Neuron (in vitro differentiated cells): ENCODE measurements at regions not wholly inside any gene's neighbourhood (a gene's known extent, or its start where the extent isn't known, plus 50 kb on each side); places are given as distances from the start of the nearest gene placed in this dataset.

Experiments used
- H2AFZ ChIP-seq: one replicate; pipeline ENCODE4 v1.6.1; 2013; ENCODE audit warnings: low read depth, mild to moderate bottlenecking, inconsistent platforms, low read length, moderate library complexity
- H3K27me3 ChIP-seq: one replicate; pipeline ENCODE4 v1.6.1; 2013; ENCODE audit warnings: low read length; ENCODE audit not compliant: insufficient read depth
- H3K36me3 ChIP-seq: one replicate; pipeline ENCODE4 v1.6.1; 2013; ENCODE audit warnings: low read length; ENCODE audit not compliant: insufficient read depth
- H3K4me1 ChIP-seq: one replicate; pipeline ENCODE4 v1.6.1; 2013; ENCODE audit warnings: low read length; ENCODE audit not compliant: insufficient read depth
- H3K4me3 ChIP-seq: 2 replicates; pipeline ENCODE4 v1.5.1; 2013; ENCODE audit warnings: mild to moderate bottlenecking, low read length, moderate library complexity
- H3K9me3 ChIP-seq: one replicate; pipeline ENCODE4 v1.6.1; 2013; ENCODE audit warnings: low read length

DNA sequence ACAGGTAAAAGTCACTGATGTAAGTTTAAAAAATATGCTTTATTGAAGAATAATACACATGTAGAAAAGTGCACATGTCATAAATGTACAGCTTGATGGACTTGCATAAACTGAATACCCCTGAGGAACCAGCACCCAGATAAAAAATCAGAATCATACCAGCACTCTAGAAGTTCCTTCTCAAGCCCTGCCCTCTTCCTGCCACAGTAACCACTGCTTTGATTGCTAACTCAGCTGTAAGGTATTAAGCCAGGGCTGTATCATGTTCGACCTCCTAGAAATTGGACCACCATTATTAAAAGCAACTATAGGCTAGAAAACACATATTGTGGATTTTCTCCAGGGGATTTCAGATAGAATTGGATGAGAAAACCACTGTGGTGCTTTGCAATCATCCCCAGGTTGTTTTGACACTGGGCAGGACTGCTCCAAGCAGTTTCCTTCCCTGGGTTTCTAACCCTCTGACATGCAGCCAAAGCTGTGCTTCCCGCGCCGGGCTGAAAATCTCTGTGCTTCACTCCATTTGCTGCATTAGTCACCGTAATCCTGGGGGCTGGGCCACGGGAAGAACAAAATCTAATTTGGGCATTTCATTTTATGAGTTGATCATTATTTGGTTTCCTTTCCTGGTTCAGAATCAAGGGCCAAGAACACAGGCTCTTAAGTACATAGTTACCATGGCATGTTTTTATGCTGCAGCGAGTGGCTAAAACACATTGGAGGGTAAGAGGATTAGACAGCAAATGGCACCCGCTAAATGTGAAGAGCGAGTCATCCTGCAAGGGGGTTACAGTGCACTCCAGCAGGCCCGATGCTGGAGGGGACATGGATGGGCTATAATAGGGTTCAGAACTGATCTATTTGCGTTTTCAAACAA, 139.4 kb upstream of the IL12B start:
- Histone ChIP-seq H3K4me1 (no peaks in the 10 kb centered on the region), H3K27me3 (no peaks in the 10 kb centered on the region), H3K4me3 (no peak overlapping the region), H3K9me3 (no peaks in the 10 kb centered on the region), H2AFZ (no peak overlapping the region), H3K36me3 (no peaks in the 10 kb centered on the region)

- no peak overlapping the region for H3K4me3 ChIP-seq
- no peaks in the 10 kb centered on the region for H3K9me3 ChIP-seq
- no peaks in the 10 kb centered on the region for H3K4me1 ChIP-seq
- no peak overlapping the region for H2AFZ ChIP-seq
- H3K27me3 ChIP-seq = no peaks in the 10 kb centered on the region
- no peaks in the 10 kb centered on the region for H3K36me3 ChIP-seq
Measured at GRCh38 chr5:159471904-159472303, 141.6 kb upstream of the IL12B start.

- H3K27me3 ChIP-seq = no peaks in the 10 kb centered on the region
- no peaks in the 10 kb centered on the region for H3K36me3 ChIP-seq
- no peak overlapping the region for H3K4me3 ChIP-seq
- H2AFZ ChIP-seq = no peak overlapping the region
- no peaks in the 10 kb centered on the region for H3K9me3 ChIP-seq
- H3K4me1 ChIP-seq = no peaks in the 10 kb centered on the region
Measured at GRCh38 chr5:159475026-159475425, 144.7 kb upstream of the IL12B start.

- H3K4me1 ChIP-seq = no peaks in the 10 kb centered on the region
- H3K9me3 ChIP-seq = no peaks in the 10 kb centered on the region
- H3K27me3 ChIP-seq = no peaks in the 10 kb centered on the region
- no peak overlapping the region for H2AFZ ChIP-seq
- no peak overlapping the region for H3K4me3 ChIP-seq
- no peaks in the 10 kb centered on the region for H3K36me3 ChIP-seq
Measured at GRCh38 chr5:159478950-159479349, 148.7 kb upstream of the IL12B start.

DNA sequence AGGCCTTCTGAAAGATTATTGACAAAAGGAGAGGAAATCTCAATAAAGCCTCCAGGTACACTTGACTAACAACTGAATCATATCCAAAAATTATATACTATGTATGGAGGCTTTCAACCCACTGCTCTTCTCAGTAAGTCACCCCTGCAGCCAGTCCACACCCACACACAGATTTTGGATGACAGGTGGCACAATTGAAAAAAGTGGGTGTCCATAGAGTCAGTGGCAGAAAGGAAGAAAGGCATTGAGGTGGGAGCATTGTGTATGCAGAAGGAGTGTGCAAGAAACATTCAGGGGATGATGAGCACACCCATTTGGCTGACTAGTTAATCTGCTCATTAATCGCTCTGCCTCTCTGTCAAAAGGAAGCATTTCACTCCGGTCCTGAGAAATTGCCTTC, 150.6 kb upstream of the IL12B start:
- no peaks in the 10 kb centered on the region for H3K4me1 ChIP-seq
- no peaks in the 10 kb centered on the region for H3K36me3 ChIP-seq
- no peak overlapping the region for H3K4me3 ChIP-seq

DNA sequence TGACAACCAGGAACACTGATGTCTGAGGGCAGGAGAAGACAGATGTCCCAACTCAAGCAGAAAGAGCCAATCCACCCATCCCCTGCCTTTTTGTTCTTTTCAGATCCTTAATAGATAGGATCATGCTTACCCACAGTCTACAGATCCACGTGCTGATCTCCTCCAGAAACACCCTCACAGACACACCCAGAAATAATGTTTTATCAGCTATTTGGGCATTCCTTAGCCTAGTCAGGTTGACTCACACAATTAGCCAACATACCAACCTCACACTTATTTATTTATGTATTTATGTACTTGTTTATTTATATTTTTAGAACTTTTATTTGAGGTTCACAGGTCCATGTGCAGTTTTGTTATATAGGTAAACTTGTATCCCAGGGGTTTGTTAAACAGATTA, 151.5 kb upstream of the IL12B start:
- Histone ChIP-seq H3K9me3 (no peaks in the 10 kb centered on the region), H3K27me3 (no peaks in the 10 kb centered on the region), H3K36me3 (no peaks in the 10 kb centered on the region), H2AFZ (no peak overlapping the region), H3K4me3 (no peak overlapping the region), H3K4me1 (no peaks in the 10 kb centered on the region)

More for the DNA sequence above, 150.6 kb upstream of the IL12B start:
- Histone ChIP-seq H3K9me3 (no peaks in the 10 kb centered on the region), H2AFZ (no peak overlapping the region), H3K27me3 (no peaks in the 10 kb centered on the region)

DNA sequence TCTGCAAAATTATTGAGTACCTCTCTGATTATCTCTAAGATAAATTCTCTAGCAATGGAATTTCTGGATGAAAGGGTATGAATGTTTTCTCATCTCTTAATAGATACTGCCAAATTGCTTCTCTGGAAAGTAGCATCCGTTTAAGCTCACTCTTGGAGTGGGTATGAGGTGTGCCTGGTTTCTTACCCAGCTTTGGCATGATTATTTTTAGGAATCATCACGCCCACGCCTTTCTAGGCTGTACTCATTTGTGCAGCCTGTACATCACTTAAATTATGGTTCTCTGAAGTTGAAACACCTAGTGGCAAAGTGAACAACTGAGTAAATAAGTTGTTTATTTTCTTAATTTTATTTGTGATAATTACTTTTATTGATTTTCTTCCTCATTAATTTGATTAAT, 156.5 kb upstream of the IL12B start:
- no peaks in the 10 kb centered on the region for H3K36me3 ChIP-seq
- no peak overlapping the region for H3K4me3 ChIP-seq
- H3K4me1 ChIP-seq = no peaks in the 10 kb centered on the region
- no peaks in the 10 kb centered on the region for H3K9me3 ChIP-seq
- no peaks in the 10 kb centered on the region for H3K27me3 ChIP-seq
- no peak overlapping the region for H2AFZ ChIP-seq

DNA sequence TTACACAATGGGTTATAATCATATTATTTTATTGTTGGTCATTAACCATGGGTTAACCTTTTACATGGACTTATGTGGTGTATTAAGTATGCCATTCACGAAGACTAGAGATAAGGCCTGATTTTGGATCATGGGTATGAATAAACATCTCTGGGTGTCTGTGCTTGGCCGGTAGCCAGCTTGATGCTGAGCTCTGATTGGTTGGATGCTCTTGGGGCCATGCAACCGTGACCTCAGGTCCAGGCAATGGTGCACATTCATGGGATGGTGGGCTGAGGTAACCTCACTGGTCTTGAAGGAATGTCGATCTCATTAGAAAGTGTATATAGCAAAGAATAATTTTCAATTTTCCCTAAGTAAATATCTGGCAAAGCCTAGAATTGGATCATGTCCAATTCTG, 158.2 kb upstream of the IL12B start:
- H3K4me3 ChIP-seq = no peak overlapping the region
- no peaks in the 10 kb centered on the region for H3K36me3 ChIP-seq
- H3K27me3 ChIP-seq = no peaks in the 10 kb centered on the region
- no peak overlapping the region for H2AFZ ChIP-seq
- H3K9me3 ChIP-seq = no peaks in the 10 kb centered on the region
- H3K4me1 ChIP-seq = no peaks in the 10 kb centered on the region

DNA sequence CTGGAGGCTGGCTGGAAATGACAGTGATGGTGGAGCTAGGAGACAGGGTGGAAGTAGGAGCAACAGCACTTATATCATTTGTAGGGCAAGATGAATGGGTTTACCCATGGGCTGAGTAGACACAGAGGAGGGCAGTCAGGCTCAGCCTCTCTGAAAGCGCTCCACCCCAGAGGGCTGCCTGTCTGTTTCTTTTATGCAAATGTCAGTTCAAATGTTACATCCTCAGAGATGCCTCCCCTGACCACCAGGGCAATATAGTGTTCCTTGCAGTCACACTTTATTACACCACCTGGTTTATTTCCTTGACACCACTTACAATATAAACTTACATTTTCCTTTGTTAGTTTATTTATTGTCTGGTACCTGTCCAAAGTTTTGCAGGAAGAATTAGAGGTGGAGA, 159.5 kb upstream of the IL12B start:
- H3K4me3 ChIP-seq = no peak overlapping the region
- H3K4me1 ChIP-seq = no peaks in the 10 kb centered on the region
- no peak overlapping the region for H2AFZ ChIP-seq
- no peaks in the 10 kb centered on the region for H3K27me3 ChIP-seq
- H3K9me3 ChIP-seq = no peaks in the 10 kb centered on the region
- no peaks in the 10 kb centered on the region for H3K36me3 ChIP-seq

GRCh38 chr5:159490507-159490906, 160.2 kb upstream of the IL12B start:
- H3K4me1 ChIP-seq = no peaks in the 10 kb centered on the region
- no peak overlapping the region for H2AFZ ChIP-seq
- H3K4me3 ChIP-seq = no peak overlapping the region
- H3K36me3 ChIP-seq = no peaks in the 10 kb centered on the region
- no peaks in the 10 kb centered on the region for H3K27me3 ChIP-seq
- no peaks in the 10 kb centered on the region for H3K9me3 ChIP-seq

DNA sequence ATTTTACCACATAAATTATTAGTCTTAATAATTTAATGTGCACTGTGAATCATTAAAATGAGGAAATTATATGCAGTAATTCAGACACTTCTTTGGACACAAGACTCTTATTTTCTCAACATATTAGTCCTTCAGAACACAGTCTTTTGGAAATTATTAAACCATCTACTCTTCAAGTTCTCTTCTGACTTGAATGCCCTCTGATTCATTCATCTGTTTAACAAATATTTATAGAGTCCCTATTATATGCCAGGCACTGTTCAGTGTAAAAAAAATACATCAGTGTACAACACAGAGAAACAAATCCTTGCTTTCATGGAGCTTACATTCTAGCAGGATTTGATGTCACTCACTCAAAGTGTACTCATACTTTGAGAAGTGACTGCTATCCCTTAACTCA, 163.4 kb upstream of the IL12B start:
- Histone ChIP-seq H3K9me3 (no peaks in the 10 kb centered on the region), H2AFZ (no peak overlapping the region), H3K4me3 (no peak overlapping the region), H3K4me1 (no peaks in the 10 kb centered on the region), H3K36me3 (no peaks in the 10 kb centered on the region), H3K27me3 (no peaks in the 10 kb centered on the region)

DNA sequence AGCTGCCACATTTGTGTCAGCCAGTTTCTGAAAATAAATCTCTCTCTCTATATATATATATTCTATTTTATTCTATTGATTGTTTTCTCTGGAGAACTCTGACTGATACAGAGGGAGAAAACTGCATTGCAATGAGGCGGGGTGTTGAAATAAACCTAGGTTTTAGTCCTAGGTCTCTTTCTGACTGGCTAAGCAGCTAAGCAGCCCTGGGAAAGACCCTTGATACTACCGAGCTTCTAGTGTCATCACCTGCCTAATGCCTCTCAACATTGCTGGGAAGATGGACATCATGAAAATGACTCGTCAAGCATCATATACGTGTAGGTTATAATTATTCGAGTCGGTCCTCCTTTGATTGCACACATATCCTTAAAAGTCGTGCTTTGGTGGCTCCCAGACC, 166.5 kb upstream of the IL12B start:
- Histone ChIP-seq H3K4me3 (no peak overlapping the region), H3K4me1 (no peaks in the 10 kb centered on the region), H3K36me3 (no peaks in the 10 kb centered on the region), H2AFZ (no peak overlapping the region), H3K9me3 (no peaks in the 10 kb centered on the region), H3K27me3 (no peaks in the 10 kb centered on the region)

GRCh38 chr5:159497221-159497620, 166.9 kb upstream of the IL12B start:
- no peak overlapping the region for H2AFZ ChIP-seq
- H3K27me3 ChIP-seq = no peaks in the 10 kb centered on the region
- no peaks in the 10 kb centered on the region for H3K36me3 ChIP-seq
- no peaks in the 10 kb centered on the region for H3K9me3 ChIP-seq
- H3K4me1 ChIP-seq = no peaks in the 10 kb centered on the region
- H3K4me3 ChIP-seq = no peak overlapping the region

DNA sequence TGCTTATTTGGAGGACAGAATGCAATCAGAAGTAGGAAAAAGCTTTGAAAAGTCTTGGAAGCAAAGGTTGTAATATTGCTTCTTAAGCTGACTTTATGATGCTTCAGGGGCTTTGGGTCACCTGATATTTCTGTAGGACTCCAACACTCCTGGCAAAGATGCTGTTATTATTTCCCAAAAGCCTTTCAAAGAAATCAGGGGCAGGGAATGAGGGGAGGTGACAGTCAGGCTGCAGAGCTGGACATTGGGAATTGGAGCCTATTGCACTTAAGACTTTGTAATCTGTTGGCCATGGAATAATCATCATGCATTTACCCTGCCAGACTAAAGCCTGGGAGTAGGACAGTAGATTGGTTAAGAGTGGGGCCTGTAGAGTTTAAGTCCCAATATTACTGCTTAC, 168.3 kb upstream of the IL12B start:
- no peak overlapping the region for H2AFZ ChIP-seq
- H3K9me3 ChIP-seq = no peaks in the 10 kb centered on the region
- no peaks in the 10 kb centered on the region for H3K27me3 ChIP-seq
- H3K36me3 ChIP-seq = no peaks in the 10 kb centered on the region
- H3K4me3 ChIP-seq = no peak overlapping the region
- H3K4me1 ChIP-seq = no peaks in the 10 kb centered on the region
